ENCODE measurements at regions not wholly inside any gene's neighbourhood (a gene's known extent, or its start where the extent isn't known, plus 50 kb on each side); places are given as distances from the start of the nearest gene placed in this dataset.

- DNase-seq = no peak
Observed at GRCh38 chr22:23376256-23376655, 195.9 kb downstream of the BCR start.

GRCh38 chr22:23375031-23375827 is 194.9 kb downstream of the BCR start:
- DNase-seq = no peak

- no peak for DNase-seq
Observed at GRCh38 chr22:23373601-23374000, 193.3 kb downstream of the BCR start.

- DNase-seq = no peak
Observed at GRCh38 chr22:23370251-23370650, 189.9 kb downstream of the BCR start.

GRCh38 chr22:23369054-23369685 is 188.9 kb downstream of the BCR start:
- DNase-seq = no peak

Measured in kidney glomerular epithelial cell (primary cell).